HG02840 (cell line): ENCODE measurements at regions not wholly inside any gene's neighbourhood (a gene's known extent, or its start where the extent isn't known, plus 50 kb on each side); places are given as distances from the start of the nearest gene placed in this dataset.

Experiments used
- ATAC-seq: cut with Tn5 transposase; IDR thresholded peaks from one replicate; pipeline ENCODE4 v1.9.1; 2021; ENCODE audit warnings: mild to moderate bottlenecking, moderate library complexity, moderate number of reproducible peaks; ENCODE audit not compliant: unreplicated experiment, low FRiP score

DNA sequence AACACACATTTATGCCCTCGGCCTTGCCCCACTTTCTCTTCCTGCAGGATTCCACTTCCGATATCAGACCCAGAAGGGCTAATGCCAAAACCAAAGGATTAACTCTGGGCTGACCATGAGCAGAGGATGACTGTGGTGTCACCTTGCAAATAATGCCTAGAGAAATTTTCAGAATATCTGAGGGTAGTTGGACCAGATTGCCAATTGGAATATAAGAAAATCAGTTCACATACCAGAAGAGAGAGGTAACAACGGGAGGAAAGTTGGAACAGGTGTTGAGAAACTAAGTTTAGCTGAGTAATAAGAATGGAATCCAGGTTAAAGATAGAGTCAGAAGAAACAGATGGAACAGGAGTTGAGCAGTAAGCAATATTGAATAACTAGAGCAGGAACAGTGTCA, 232.7 kb upstream of the UBE2E3 start:
- no peak for ATAC-seq

DNA sequence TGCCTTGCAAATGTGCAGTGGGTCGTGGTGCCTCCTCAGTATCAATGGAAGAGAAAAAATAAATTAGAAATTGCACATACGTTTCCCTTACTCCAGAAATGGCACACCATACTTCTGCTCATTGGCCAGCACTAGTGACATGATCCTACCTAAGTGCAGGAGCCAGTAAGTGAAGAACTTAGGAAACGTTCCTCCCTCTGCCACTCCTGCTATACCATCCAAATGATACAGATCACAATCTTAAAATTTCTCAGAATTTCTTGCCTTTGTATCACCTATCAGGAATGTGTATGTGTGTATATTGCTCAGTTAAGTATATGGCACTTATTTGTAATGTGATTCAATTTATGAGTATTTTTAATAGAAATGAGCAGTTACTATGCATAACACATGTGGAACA, 237.0 kb upstream of the UBE2E3 start:
- no peak for ATAC-seq

DNA sequence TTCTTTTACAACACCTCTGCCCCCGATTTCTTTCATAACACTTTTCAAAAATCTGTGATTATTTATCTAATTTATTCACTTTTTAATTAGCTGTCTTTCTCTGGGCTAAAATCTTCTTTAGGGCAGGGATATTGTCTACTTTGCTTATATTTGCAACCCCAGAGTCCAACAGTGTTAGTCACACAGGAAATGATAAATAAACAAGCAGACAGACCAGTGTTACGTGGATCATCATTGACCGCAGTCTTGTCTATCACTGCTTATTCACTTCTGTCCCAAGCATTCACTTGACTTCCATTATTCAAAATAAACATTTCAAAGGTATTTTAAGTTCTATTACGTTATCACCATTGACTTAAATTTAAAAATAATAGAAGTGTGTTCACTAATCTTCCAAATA, 237.6 kb upstream of the UBE2E3 start:
- no peak for ATAC-seq

DNA sequence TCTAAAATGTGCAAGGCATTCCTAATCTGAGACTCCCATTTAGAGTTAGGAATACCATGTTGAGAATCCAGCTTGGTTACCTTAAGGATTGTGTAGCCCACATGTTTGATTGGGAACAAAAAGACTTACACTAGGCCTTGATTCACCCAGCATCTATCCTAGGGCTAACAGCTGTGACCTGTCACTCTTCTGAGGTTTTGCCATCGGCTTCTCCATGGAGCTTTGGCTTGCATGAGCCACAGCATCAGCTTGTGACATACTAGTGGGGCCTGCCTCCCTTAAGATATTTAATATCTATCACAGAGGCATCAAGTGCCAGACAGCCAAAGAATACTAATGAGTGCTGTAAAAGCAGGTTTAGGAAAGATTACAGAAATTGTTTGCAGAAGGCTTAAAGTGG, 241.3 kb upstream of the UBE2E3 start:
- ATAC-seq = no peak

DNA sequence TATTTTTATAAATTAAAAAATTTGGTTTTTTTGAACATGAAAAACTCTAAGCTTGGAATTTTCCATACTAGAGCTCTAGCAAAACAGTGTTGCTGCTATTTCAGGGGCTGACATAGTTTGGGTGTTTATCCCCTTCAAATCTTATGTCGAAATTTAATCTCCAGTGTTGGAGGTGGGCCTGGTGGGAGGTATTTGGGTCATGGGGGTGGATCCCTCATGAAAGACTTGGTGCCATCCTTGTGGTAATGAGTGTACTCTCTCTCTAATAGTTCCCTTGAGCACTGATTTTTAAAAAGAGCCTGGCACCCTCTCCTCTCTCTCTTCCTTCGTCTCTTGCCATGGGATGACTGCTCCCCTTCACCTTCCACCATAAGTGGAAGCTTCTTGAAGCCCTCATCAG, 244.6 kb upstream of the UBE2E3 start:
- no peak for ATAC-seq

DNA sequence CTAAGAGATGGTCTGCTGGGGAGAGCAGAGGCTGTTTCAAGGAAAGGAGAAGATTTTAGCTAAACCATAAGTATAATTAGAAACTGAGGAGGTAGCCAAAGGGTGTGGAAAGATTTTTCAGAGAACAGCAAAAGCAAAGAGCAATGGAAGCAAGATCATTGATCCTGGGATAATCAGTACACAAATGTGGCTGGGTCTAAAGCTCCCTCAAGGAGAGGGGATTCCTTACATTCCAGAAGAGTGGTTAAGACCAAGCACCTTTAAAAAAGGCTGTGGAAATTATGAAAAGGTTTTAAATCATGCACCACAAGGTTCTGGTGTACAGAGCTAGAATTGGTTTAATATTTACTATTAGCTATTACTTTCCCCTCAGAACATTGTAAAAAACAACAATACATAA, 246.0 kb upstream of the UBE2E3 start:
- no peak for ATAC-seq

DNA sequence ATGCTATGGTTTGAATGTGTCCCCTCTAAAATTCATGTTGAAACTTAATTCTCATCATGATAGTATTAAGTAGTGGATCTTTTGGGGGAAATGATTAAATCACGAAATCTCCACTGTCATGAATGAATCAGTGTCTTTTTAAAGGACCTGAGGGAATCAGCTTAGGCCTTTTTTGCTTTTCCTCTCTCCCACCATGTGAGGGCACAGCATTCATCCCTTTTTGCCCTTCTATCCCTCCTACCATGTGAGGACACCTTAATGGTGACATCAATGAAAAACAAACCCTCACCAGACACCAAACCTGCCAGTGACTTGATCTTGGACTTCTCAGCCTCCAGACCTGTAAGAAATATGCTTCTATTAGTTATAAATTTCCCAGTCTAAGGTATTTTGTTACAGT, 247.1 kb upstream of the UBE2E3 start:
- no peak for ATAC-seq

DNA sequence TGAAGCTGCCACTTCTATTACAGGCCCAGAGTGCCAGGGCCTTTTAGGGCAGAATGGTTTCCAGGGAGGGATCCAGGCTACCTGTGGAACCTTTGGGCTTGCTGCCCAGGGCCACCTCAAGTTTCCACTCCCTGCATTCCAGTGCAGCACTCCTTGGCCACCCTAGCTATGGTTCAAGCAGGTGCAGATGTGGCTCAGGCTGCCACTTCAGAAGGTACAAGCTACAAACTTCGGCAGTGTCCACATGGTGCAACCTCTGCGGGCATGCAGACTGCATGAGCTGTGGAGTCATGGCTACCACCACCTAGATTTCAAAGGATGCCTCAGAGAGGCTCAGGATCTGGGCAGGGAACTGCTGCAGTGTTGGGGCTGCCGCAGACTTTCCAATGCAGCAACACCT, 248.1 kb upstream of the UBE2E3 start:
- ATAC-seq = no peak

DNA sequence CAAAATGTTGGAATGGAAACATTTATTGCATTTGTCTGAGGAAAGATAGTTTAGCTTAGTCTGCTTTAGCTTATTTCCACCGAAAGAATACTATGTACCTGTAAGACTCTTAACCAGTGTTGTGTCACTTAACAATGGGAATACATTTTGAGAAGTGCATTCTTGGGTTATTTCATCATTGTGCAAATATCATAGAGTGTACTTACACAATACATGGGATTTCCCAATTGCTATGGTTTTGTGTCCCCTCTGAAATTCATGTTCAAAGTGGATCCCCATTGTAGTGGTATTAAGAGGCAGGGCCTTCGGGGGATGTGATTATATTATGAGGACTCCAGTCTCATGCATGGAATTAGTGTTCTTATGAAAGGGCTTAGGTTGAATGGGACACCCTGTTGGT, 249.4 kb upstream of the UBE2E3 start:
- ATAC-seq = no peak

DNA sequence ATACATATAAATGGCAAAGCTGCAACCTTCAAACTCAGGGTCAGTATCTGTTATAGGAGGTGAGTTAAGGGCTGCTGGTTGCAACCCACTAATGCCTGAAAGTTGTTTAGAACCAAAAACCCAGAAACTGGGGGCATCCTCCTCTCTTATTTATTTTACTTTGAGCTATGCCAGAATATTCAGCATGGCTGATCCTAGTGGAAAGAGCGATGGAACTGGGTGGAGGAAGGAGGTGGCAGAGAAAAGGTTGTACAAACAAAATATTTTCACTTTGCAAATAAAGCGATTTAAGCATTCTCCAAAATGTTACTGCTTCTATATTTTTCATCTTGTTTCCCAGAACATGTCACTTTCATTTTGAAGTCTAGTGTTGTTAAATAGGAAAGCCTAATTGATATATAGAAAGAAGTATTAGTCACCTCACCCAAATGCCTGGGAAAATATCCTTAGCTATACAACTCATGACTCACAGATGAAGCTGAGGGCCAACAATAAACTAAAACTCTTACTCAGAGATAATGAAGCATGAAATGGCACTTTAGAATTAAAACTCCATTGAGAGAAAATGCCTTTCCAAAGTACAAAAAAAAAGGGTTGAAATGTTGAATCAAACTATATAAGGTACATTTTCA, 251.4 kb upstream of the UBE2E3 start:
- ATAC-seq = no peak

DNA sequence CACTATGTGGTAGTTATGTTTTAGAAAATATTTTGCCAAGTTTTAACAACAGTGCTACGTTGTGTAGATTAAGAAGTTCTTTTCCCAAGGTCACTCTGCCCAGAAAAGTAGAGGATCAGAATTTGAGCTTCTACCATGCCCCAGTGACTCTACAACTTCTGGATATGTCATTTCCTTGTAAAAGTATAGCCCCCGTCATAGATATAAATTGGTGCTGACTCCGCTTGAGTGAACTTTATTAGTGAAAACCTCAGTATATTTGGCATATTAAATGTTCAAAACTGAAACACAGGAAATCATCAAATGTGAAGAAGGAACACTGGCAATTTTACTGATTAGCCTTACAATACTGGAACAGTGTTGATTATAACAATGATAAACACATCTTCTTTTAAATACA, 256.7 kb upstream of the UBE2E3 start:
- ATAC-seq = no peak

DNA sequence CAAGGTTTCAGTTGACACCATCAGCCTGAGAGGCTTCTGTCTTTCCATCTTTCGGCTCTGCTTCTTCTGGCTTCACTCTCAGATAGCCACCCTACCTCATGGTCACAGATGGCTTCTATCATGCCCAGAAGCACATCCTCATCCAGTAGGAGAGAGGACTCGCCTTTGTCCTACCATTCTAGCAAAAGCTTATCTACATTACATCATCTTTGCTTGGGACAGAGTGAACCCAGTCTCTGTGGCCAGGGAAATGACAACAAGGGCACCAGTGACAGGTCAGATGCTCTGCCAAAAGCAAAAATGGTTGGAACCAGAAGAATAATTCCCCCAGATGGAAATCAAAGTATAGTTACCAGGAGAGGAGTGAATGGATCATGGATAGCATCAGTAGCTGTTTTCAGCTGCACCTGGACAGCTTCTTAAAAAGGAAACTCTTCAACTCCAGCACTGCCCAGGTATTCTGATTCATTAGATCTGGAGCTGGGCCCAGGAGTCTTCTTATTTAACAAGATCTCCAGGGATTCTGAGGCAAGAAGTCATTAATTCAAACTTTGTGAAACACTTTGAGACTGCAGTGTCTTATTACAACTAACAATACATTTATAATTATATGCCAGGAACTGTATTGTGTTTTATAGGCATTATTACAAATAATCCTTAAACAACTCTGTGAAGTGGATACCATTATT, 257.7 kb upstream of the UBE2E3 start:
- no peak for ATAC-seq

DNA sequence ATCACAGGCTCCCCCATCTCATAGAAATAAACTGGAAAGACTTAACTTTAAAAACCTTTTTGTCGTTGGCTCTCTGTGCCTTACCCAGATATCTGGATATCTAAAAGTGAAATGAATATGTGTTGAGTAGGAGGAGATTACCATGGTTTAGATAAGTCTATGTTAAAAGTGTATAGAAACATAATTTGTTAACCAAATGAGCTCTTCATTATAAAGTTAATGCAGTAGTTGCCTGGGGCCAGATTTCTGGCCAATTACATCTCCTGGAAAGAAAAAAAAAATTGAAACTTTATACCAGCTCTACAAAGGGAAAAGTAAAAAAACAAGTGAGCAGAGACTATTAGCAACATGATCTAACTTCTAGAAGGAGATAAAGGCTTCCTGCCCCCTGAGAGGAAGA, 259.6 kb upstream of the UBE2E3 start:
- no peak for ATAC-seq

DNA sequence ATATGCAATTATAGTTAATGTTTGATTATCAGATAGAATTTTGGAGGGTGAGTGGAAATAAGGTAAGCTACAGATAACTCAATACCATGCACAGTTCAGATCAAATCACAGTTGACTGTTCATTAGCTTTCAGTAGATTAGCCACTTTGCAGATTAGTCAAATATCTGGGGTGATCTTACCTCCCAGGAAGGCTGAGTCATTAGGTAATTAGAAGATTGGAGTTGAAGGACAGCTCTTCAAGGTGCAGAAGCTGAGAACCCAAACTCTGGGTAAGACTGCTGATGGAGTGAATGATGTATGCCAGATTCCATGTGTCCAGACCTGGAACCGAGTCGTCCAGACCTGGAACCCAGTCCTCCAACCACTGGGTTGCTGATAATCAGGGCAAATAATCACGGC, 262.8 kb upstream of the UBE2E3 start:
- no peak for ATAC-seq

DNA sequence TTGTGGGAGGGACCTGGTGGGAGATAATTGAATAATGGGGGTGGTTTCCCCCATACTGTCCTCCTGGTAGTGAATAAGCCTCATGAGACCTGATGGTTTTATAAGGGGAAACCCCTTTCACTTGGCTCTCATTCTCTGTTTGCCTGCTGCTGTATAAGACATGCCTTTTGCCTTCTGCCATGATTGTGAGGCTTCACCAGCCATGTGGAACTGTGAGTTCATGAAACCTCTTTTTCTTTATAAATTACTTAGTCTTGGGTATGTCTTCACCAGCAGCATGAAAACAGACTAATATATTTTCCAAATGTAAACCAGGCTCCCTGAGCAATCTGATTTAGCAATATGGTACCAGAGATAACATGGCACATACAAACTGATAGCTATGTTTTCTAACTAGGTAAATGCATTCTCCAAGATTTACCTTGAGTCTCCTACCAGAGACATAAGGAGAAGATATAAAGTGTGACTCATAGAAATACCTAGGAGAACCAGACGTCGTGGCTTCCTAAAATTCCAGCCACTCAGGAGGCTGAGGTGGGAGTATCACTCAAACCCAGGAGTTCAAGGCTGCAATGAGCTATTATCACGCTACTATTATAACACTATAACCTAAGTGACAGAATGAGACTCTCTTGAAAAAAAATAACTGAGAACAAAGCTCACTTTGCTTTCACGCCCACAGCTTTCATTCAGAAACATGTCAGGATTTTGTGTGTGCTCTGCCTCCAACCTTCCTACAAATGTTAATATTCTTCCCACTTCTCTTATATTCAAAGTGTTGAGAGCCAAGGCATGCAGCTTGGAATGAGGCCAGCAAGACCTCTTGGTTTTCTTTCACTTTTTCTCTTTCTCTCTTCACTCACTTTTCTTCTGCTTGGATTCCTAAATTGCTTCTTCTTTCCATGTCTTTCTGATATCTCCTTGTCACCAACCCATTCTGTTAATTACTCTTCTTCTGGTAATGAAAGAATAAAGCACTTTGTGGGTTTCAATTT, 263.9 kb upstream of the UBE2E3 start:
- no peak for ATAC-seq

DNA sequence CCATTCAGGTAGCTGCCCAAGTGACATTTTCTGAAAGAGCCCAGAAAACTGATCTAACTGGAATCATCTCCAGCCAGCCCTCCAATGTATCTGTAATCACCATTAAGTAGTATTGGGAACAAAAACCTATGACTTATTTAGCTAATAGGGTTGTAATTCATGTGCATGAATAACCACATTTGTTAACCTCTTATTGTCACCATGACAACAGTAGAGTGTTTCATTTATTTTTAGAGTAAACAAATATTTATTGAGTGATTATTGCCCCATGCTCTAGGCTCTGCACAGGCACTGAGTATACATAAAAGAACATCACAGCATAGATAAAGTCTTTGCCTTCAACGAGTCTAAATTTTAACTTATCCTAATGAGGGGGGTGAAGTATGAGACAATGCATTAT, 265.4 kb upstream of the UBE2E3 start:
- no peak for ATAC-seq

DNA sequence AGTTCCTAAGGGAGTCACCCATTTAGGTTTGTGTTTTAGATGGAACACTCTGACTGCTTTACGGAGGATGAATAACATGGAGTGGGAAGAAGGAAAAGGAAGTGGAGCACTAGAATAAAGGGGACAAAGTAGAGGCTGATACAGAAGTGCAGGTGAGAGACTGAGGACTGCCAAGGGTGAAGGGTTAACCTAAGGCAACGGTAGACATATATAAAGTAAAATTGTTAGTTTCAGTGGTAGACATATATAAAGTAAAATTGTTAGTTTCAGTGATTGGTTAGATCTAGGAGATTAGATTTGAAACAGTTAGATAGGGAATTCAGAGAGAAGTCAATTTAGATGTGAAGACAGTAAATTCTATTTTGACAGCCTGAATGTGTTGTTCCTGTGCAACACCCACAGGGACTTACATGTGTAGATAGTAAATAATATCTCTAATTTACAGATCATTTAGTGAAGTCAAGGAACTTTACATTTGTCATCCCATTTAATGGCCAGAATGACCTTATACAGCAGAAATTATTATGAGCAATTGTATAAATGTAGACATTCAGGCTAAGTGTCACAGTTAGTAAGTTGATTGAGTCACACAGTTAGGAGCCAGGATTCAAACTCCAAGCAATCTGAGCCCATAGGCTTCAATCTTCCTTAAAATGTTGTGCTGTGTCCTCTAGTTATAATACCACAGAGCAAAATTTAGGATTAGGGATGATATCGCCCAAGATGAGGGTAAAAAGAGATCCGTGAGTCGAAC, 270.8 kb upstream of the UBE2E3 start:
- no peak for ATAC-seq

DNA sequence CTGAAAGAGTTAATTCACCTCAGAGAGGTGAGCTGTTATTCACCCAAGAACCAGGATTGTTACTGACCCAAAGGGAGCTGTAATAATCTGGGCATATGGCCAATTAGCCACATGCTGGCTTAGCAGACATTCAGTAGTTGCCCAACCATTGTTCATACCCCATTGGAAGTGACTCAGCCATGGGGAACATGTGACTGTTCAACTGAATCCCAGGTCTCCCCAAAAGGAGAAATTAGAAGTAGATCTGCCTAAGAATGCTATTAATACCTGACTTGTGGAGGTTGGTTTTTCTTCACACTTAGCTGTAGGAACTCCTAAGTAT, 272.6 kb upstream of the UBE2E3 start:
- no peak for ATAC-seq

DNA sequence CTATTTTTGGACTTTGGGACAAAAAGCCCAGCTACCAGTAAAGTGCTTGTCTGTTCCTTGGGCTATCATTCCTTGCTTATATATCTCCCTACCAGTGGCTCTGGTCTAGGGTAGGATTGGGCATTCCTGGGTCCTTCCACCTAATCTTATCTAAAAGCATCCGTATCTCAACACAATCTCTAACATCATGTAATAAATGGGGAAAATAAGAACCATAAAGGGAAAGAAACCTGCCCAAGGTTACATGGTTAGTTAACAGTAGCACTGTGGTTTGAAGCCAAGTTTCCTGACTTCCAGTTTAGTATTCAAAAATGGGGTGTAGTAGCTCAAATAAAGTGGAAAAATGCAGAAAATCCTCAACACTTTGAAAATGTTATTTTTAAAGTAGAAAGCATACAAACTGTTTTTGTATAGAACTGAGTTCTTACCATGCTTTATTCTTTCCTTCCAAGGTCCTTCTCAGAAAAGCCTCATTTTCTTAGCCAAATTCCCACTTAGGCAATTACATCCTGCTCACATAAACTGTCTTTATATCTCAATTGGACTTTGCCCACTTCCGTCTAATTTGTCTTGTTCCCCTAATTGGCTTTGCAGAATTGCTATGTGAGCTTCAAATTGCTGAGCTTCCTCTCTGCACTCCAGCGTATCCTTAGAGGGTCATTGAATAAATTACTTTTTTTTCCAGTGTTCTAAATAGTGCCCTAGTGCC, 273.1 kb upstream of the UBE2E3 start:
- ATAC-seq = no peak

DNA sequence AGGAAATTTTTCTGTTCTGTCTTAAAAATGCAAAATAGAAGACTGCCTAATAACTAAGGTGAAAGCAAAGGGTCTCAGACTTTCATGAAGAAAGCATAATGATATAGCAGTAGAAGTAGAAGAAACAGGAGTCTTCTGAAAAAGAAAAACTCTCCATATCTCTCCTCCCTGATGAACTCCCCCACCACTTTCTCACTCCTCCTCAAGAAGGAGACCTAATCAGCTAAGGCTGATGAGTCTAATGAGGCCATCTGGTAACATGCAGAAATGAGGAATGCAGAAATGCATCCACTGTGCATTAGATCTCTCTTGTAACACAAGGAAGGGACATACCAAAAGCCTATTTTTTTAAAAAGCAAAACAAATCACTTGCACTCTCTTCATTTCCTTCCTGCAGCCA, 273.7 kb upstream of the UBE2E3 start:
- no peak for ATAC-seq
